ENCODE measurements at regions not wholly inside any gene's neighbourhood (a gene's known extent, or its start where the extent isn't known, plus 50 kb on each side); places are given as distances from the start of the nearest gene placed in this dataset.

DNA sequence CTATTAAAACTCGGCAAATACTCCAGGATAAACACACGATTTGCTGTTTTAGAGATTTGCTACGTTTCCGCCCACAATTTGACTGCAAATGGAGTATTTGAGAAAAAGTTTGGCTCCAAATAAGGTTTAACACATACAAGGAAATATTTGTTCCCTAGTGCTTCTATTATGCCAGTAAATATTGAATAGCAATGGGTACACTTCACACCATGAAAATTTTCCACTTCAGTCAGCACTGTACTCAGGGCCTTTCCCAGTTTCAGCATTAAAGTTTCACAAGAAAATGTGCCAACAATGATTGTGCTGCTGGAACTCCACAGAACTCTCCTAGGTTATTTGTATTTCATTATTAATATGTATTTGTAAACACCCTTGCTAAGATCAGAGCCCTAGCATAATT is 498.0 kb downstream of the TBL1XR1 start:
- DNase-seq (ENCODE audit: low spot score) (no peak), FAIRE-seq (no peak), ATAC-seq (no peak)
- Histone ChIP-seq H3K4me2 (ENCODE audit: low read depth, low read length) (no peak overlapping the region), H3K4me1 (ENCODE audit: insufficient read depth, low read length) (no peaks in the 10 kb centered on the region), H2AFZ (ENCODE audit: low read length) (no peak overlapping the region), H3K79me2 (ENCODE audit: insufficient read depth, low read length) (no peaks in the 10 kb centered on the region), H3K27me3 (ENCODE audit: control insufficient read depth in 1 of 2, insufficient read depth in 2 of 2, low read length in 2 of 2) (no peaks in the 10 kb centered on the region), H4K20me1 (ENCODE audit: insufficient read depth, low read length) (no peaks in the 10 kb centered on the region), H3K27ac (ENCODE audit: extremely low read length, insufficient read depth, low read length) (no peak overlapping the region), H3K4me3 (replicated peaks in 1 of 3; ENCODE audit: insufficient read depth in 1 of 3, low read depth in 2 of 3, low read length in 3 of 3) (no peak overlapping the region), H3K9me3 (ENCODE audit: low read length) (no peaks in the 10 kb centered on the region), H3K9ac (ENCODE audit: insufficient read depth, low read depth, low read length) (no peak overlapping the region), H3K36me3 (replicated peaks in 1 of 2; ENCODE audit: control insufficient read depth in 1 of 2, insufficient read depth in 2 of 2, low read length in 2 of 2) (no peaks in the 10 kb centered on the region)
- 2% methylated on average over 4 of the region's 4 CpGs for WGBS (ENCODE audit: low lambda C conversion rate)
- CTCF ChIA-PET (ENCODE audit: low intra/inter-chr PET ratio, low total read pairs), result no interaction called here
- TF ChIP-seq ISX (CRISPR knock-in tag; conservative IDR thresholded peaks at IDR 0.05) (no peak), TFAP4 (IDR thresholded peaks at IDR 0.05; ENCODE audit: borderline replicate concordance, low read depth) (no peak), ZHX1 (CRISPR knock-in tag; IDR thresholded peaks at IDR 0.05; ENCODE audit: low read depth) (no peak), FOXA3 (CRISPR knock-in tag; IDR thresholded peaks at IDR 0.05) (no peak), ZNF510 (CRISPR knock-in tag; IDR thresholded peaks at IDR 0.05; ENCODE audit: low read depth) (no peak), SPEN (CRISPR knock-in tag; IDR thresholded peaks at IDR 0.05; ENCODE audit: low read depth) (no peak), ATM (IDR thresholded peaks at IDR 0.05; ENCODE audit: borderline replicate concordance) (no peak), KDM5A (IDR thresholded peaks at IDR 0.05; ENCODE audit: borderline replicate concordance, low read length) (no peak), TSC22D2 (CRISPR knock-in tag; IDR thresholded peaks at IDR 0.05; ENCODE audit: borderline replicate concordance) (no peak), POLR2A (IDR thresholded peaks at IDR 0.05; ENCODE audit: insufficient read depth in 1 of 2, low read depth in 2 of 2, low read length in 2 of 2) (no peak)
- TF ChIP-seq, protein P1, sequence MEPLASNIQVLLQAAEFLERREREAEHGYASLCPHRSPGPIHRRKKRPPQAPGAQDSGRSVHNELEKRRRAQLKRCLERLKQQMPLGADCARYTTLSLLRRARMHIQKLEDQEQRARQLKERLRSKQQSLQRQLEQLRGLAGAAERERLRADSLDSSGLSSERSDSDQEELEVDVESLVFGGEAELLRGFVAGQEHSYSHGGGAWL (CRISPR knock-in tag; IDR thresholded peaks at IDR 0.05), result no peak
- TF ChIP-seq, protein P2, sequence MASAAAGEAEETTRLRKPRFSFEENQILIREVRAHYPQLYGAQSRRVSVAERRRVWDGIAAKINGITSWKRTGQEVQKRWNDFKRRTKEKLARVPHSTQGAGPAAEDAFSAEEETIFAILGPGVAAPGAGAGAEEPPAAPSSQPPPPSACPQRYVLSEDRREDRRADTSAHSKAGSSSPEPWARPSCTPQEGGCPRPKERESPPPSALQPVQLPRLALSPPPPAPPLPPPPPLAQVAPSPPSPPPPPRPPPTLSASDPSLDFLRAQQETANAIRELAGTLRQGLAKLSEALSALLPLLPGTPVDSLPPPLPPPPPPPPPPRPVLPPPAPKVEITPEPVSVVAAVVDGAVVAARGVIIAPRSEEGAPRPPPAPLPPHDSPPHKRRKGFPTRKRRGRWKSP (CRISPR knock-in tag; IDR thresholded peaks at IDR 0.05), result no peak
- BruUV-seq (replicated peaks), result no TSS peak
- POLR2A ChIA-PET, result no interaction called here
- intact Hi-C loops (cut with micrococcal nuclease; ENCODE audit: unreplicated experiment) (no loop called here), in situ Hi-C loops (cut with HindIII; ENCODE audit: extremely low pct_ligation_motif_present, low pct_unique_long_range_greater_than_20kb) (no loop called here)
